GM23338 (cell line): ENCODE measurements at regions not wholly inside any gene's neighbourhood (a gene's known extent, or its start where the extent isn't known, plus 50 kb on each side); places are given as distances from the start of the nearest gene placed in this dataset.

Experiments used
- ATAC-seq: fragments of 200-7000 bp; cut with Tn5 transposase; 3 replicates; pipeline ENCODE4 v1.9.1; 2020
- DNase-seq: peaks from one replicate; pipeline ENCODE4 v3.0.0-alpha.2; 2015; ENCODE audit warnings: low spot score
- H2AFZ ChIP-seq: fragments of 200-600 bp; sonication (generic); 2 replicates; pipeline ENCODE4 v1.8.0; 2016; ENCODE audit warnings: antibody characterized with exemption, mild to moderate bottlenecking, moderate library complexity
- H3F3A ChIP-seq: fragments of 200-600 bp; sonication (generic); replicated peaks from 2 replicates; pipeline ENCODE4 v1.8.0; 2017; ENCODE audit warnings: antibody characterized with exemption, mixed run types, low read depth
- H3K27ac ChIP-seq: fragments of 200-600 bp; sonication (generic); 2 replicates; pipeline ENCODE4 v1.6.1; 2016; ENCODE audit warnings: low read depth
- H3K27me3 ChIP-seq: fragments of 200-600 bp; sonication (generic); 2 replicates; pipeline ENCODE4 v1.8.0; 2016; ENCODE audit warnings: mild to moderate bottlenecking, mixed run types, moderate library complexity; ENCODE audit not compliant: insufficient read depth
- H3K36me3 ChIP-seq: fragments of 200-600 bp; sonication (generic); 2 replicates; pipeline ENCODE4 v1.8.0; 2016; ENCODE audit warnings: mild to moderate bottlenecking; ENCODE audit not compliant: insufficient read depth
- H3K4me1 ChIP-seq: fragments of 200-600 bp; sonication (generic); 2 replicates; pipeline ENCODE4 v1.8.0; 2016; ENCODE audit warnings: mild to moderate bottlenecking, moderate library complexity; ENCODE audit not compliant: insufficient read depth
- H3K4me2 ChIP-seq: fragments of 200-600 bp; sonication (generic); 2 replicates; pipeline ENCODE4 v1.7.1; 2017; ENCODE audit warnings: mixed run types
- H3K4me3 ChIP-seq: fragments of 200-600 bp; sonication (generic); 2 replicates; pipeline ENCODE4 v1.6.1; 2016; ENCODE audit warnings: mixed run types
- H3K79me2 ChIP-seq: fragments of 200-600 bp; sonication (generic); replicated peaks from 2 replicates; pipeline ENCODE4 v1.8.0; 2017; ENCODE audit warnings: mild to moderate bottlenecking; ENCODE audit not compliant: insufficient read depth
- H3K9me2 ChIP-seq: fragments of 200-600 bp; sonication (generic); 2 replicates; pipeline ENCODE4 v1.8.0; 2017; ENCODE audit not compliant: insufficient read depth
- H4K20me1 ChIP-seq: fragments of 200-600 bp; sonication (generic); replicated peaks from 2 replicates; pipeline ENCODE4 v1.8.0; 2017; ENCODE audit warnings: mild to moderate bottlenecking; ENCODE audit not compliant: insufficient read depth
- H3K27ac Mint-ChIP-seq: 2 replicates; pipeline ENCODE4 v1.8.0; 2020; ENCODE audit warnings: inconsistent platforms, mild to moderate bottlenecking, moderate library complexity, mixed read lengths
- H3K27me3 Mint-ChIP-seq: 3 replicates; pipeline ENCODE4 v1.8.0; 2022; ENCODE audit warnings: low read depth, mild to moderate bottlenecking, moderate library complexity, mixed read lengths, inconsistent platforms; ENCODE audit not compliant: insufficient read depth, poor library complexity
- H3K36me3 Mint-ChIP-seq: 3 replicates; pipeline ENCODE4 v1.8.0; 2021; ENCODE audit warnings: low read depth, mild to moderate bottlenecking, inconsistent platforms, moderate library complexity, mixed read lengths
- H3K4me1 Mint-ChIP-seq: 3 replicates; pipeline ENCODE4 v1.8.0; 2020; ENCODE audit warnings: mild to moderate bottlenecking, inconsistent platforms, mixed read lengths
- H3K4me3 Mint-ChIP-seq: 3 replicates; pipeline ENCODE4 v1.8.0; 2021; ENCODE audit warnings: moderate library complexity, mild to moderate bottlenecking, inconsistent platforms, mixed read lengths
- H3K9me3 Mint-ChIP-seq: 3 replicates; pipeline ENCODE4 v1.8.0; 2020; ENCODE audit warnings: moderate library complexity, mild to moderate bottlenecking, inconsistent platforms, mixed read lengths
- CREB1 ChIP-seq: fragments of 250-450 bp; sonication (Bioruptor Pico); IDR thresholded peaks from 2 replicates; pipeline ENCODE4 v1.5.0; 2020; ENCODE audit warnings: low read depth, mild to moderate bottlenecking, moderate library complexity
- EZH2 ChIP-seq: fragments of 200-600 bp; sonication (generic); IDR thresholded peaks from one replicate; pipeline ENCODE4 v1.8.0; 2017; ENCODE audit warnings: antibody characterized with exemption, mild to moderate bottlenecking, low read depth; ENCODE audit not compliant: unreplicated experiment
- EZH2phosphoT487 ChIP-seq: fragments of 200-600 bp; sonication (generic); IDR thresholded peaks from one replicate; pipeline ENCODE4 v1.8.1; 2018; ENCODE audit warnings: antibody characterized with exemption; ENCODE audit not compliant: unreplicated experiment
- JUNB ChIP-seq: IDR thresholded peaks from one replicate; pipeline ENCODE4 v1.6.1; 2016; ENCODE audit warnings: antibody characterized with exemption; ENCODE audit not compliant: unreplicated experiment
- NANOG ChIP-seq: IDR thresholded peaks from 2 replicates; pipeline ENCODE4 v1.6.1; 2016; ENCODE audit warnings: antibody characterized with exemption, borderline replicate concordance
- POLR2AphosphoS5 ChIP-seq: IDR thresholded peaks from 2 replicates; pipeline ENCODE4 v1.6.1; 2016; ENCODE audit warnings: antibody characterized with exemption, low read depth
- STAT1 ChIP-seq: IDR thresholded peaks from one replicate; pipeline ENCODE4 v1.6.1; 2016; ENCODE audit warnings: antibody characterized with exemption; ENCODE audit not compliant: unreplicated experiment
- ZNF114 ChIP-seq: fragments of 250-450 bp; sonication (Bioruptor Pico); IDR thresholded peaks from 2 replicates; pipeline ENCODE4 v1.5.0; 2020; ENCODE audit warnings: mild to moderate bottlenecking, moderate library complexity
- ZNF331 ChIP-seq: fragments of 250-450 bp; sonication (Bioruptor Pico); IDR thresholded peaks from 2 replicates; pipeline ENCODE4 v1.5.0; 2020; ENCODE audit warnings: low read depth, mild to moderate bottlenecking, moderate library complexity
- TF ChIP-seq, protein P1 (sequence below), 2 experiments: fragments of 200-600 bp in 1 of 2; sonication (generic) in 1 of 2; conservative IDR thresholded peaks; 2 replicates each; pipeline versions ENCODE4 v1.5.1 to v1.6.1; 2016 to 2017; ENCODE audit warnings: antibody characterized with exemption in 2 of 2, low read depth in 2 of 2, mild to moderate bottlenecking in 2 of 2, moderate library complexity in 1 of 2
- TF ChIP-seq, protein P2 (sequence below): IDR thresholded peaks from one replicate; pipeline ENCODE4 v1.6.1; 2018; ENCODE audit warnings: antibody characterized with exemption; ENCODE audit not compliant: unreplicated experiment
- TF ChIP-seq, protein P3 (sequence below): fragments of 250-450 bp; sonication (Bioruptor Pico); IDR thresholded peaks from 2 replicates; pipeline ENCODE4 v1.5.0; 2020; ENCODE audit warnings: mild to moderate bottlenecking, moderate library complexity

DNA sequence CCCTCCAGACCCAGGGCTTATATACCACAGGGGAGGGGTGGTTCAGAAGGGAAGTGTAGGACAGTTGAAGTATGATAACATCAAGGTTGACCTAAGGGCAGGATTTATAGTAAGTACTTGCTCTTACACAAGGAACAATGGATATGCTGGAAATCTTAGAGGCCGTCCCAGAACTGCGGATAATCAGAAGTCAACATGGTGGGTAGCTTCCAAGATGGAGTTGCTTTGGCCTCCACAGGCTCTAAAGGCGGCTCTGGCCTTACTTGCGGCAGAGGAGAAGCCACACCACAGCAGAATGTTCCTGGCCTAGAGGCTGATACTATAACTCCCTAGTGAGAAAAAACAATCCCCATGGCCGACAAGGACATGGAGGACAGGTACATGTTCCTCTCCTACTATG, 344.7 kb downstream of the CDC5L start:
- Mint-ChIP-seq H3K27me3 (peaks cover 7% of the 10 kb centered on the region), H3K4me1 (peaks cover 4% of the 10 kb centered on the region; the same call in 1 of the 3 replicates), H3K9me3 (no peaks in the 10 kb centered on the region), H3K4me3 (no peak overlapping the region), H3K36me3 (no peaks in the 10 kb centered on the region), H3K27ac (no peak overlapping the region)
- no peak overlapping the region for H3K27ac ChIP-seq
- no peaks in the 10 kb centered on the region for H3K36me3 ChIP-seq
- no peaks in the 10 kb centered on the region for H3K79me2 ChIP-seq
- TF ChIP-seq ZNF331 (CRISPR knock-in tag), result no peak
- no peak for TF ChIP-seq NANOG
- no peak for TF ChIP-seq POLR2AphosphoS5
- TF ChIP-seq, protein P1, sequence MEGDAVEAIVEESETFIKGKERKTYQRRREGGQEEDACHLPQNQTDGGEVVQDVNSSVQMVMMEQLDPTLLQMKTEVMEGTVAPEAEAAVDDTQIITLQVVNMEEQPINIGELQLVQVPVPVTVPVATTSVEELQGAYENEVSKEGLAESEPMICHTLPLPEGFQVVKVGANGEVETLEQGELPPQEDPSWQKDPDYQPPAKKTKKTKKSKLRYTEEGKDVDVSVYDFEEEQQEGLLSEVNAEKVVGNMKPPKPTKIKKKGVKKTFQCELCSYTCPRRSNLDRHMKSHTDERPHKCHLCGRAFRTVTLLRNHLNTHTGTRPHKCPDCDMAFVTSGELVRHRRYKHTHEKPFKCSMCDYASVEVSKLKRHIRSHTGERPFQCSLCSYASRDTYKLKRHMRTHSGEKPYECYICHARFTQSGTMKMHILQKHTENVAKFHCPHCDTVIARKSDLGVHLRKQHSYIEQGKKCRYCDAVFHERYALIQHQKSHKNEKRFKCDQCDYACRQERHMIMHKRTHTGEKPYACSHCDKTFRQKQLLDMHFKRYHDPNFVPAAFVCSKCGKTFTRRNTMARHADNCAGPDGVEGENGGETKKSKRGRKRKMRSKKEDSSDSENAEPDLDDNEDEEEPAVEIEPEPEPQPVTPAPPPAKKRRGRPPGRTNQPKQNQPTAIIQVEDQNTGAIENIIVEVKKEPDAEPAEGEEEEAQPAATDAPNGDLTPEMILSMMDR (conservative IDR thresholded peaks at IDR 0.05; ENCODE audit: low read depth in 2 of 2), result no peak
- TF ChIP-seq EZH2, result no peak
- no peak for TF ChIP-seq STAT1
- TF ChIP-seq, protein P2, sequence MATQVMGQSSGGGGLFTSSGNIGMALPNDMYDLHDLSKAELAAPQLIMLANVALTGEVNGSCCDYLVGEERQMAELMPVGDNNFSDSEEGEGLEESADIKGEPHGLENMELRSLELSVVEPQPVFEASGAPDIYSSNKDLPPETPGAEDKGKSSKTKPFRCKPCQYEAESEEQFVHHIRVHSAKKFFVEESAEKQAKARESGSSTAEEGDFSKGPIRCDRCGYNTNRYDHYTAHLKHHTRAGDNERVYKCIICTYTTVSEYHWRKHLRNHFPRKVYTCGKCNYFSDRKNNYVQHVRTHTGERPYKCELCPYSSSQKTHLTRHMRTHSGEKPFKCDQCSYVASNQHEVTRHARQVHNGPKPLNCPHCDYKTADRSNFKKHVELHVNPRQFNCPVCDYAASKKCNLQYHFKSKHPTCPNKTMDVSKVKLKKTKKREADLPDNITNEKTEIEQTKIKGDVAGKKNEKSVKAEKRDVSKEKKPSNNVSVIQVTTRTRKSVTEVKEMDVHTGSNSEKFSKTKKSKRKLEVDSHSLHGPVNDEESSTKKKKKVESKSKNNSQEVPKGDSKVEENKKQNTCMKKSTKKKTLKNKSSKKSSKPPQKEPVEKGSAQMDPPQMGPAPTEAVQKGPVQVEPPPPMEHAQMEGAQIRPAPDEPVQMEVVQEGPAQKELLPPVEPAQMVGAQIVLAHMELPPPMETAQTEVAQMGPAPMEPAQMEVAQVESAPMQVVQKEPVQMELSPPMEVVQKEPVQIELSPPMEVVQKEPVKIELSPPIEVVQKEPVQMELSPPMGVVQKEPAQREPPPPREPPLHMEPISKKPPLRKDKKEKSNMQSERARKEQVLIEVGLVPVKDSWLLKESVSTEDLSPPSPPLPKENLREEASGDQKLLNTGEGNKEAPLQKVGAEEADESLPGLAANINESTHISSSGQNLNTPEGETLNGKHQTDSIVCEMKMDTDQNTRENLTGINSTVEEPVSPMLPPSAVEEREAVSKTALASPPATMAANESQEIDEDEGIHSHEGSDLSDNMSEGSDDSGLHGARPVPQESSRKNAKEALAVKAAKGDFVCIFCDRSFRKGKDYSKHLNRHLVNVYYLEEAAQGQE, result no peak
- no peak overlapping the region for H3K4me2 ChIP-seq
- no peaks in the 10 kb centered on the region for H3K4me1 ChIP-seq
- H4K20me1 ChIP-seq, result no peaks in the 10 kb centered on the region
- DNase-seq, result no peak
- ATAC-seq, result no peak
- 0 out of 2 replicates have a peak, but pooled peaks cover 10% of the 10 kb centered on the region for H3K9me2 ChIP-seq
- H3K4me3 ChIP-seq, result no peak overlapping the region
- no peak overlapping the region for H2AFZ ChIP-seq
- H3K27me3 ChIP-seq, result no peaks in the 10 kb centered on the region
- no peaks in the 10 kb centered on the region for H3F3A ChIP-seq

DNA sequence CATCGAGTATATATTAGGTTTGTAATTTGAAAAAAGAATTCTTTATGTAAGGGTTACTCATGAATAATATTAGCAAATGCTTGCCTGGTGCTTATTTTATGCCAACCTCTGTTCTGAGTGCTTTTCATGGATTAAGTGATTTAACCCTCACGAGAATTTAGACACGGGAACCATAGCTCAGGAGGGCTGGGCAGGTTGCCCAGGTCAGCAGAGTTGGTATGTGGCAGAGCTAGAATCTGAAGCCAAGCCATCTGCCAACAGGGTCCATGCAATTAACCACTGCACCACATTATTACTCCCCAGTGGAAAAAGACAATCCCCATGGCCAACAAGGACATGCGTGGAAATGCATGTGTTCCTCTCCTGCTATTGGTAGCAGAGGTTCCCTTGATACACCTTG, 345.6 kb downstream of the CDC5L start:
- peaks cover 4% of the 10 kb centered on the region for H3K27me3 Mint-ChIP-seq
- Histone ChIP-seq H2AFZ (no peak overlapping the region), H3K79me2 (no peaks in the 10 kb centered on the region), H3K9me2 (0 out of 2 replicates have a peak, but pooled peaks cover 10% of the 10 kb centered on the region), H3K4me1 (no peaks in the 10 kb centered on the region), H4K20me1 (no peaks in the 10 kb centered on the region), H3K27ac (no peak overlapping the region), H3K4me2 (no peak overlapping the region), H3K4me3 (no peak overlapping the region), H3K27me3 (no peaks in the 10 kb centered on the region), H3K36me3 (no peaks in the 10 kb centered on the region), H3F3A (no peaks in the 10 kb centered on the region)
- H3K4me1 Mint-ChIP-seq, result peaks cover 7% of the 10 kb centered on the region; the same call in 2 of the 3 replicates
- no peaks in the 10 kb centered on the region for H3K36me3 Mint-ChIP-seq
- H3K4me3 Mint-ChIP-seq, result no peak overlapping the region
- no peak overlapping the region for H3K27ac Mint-ChIP-seq
- DNase-seq (no peak), ATAC-seq (no peak)
- H3K9me3 Mint-ChIP-seq, result no peaks in the 10 kb centered on the region
- TF ChIP-seq EZH2phosphoT487, result no peak
- no peak for TF ChIP-seq NANOG
- TF ChIP-seq JUNB, result no peak
- no peak for TF ChIP-seq ZNF114 (CRISPR knock-in tag)
- TF ChIP-seq STAT1, result no peak
- TF ChIP-seq POLR2AphosphoS5, result no peak
- TF ChIP-seq CREB1 (CRISPR knock-in tag), result no peak
- TF ChIP-seq, protein P3, sequence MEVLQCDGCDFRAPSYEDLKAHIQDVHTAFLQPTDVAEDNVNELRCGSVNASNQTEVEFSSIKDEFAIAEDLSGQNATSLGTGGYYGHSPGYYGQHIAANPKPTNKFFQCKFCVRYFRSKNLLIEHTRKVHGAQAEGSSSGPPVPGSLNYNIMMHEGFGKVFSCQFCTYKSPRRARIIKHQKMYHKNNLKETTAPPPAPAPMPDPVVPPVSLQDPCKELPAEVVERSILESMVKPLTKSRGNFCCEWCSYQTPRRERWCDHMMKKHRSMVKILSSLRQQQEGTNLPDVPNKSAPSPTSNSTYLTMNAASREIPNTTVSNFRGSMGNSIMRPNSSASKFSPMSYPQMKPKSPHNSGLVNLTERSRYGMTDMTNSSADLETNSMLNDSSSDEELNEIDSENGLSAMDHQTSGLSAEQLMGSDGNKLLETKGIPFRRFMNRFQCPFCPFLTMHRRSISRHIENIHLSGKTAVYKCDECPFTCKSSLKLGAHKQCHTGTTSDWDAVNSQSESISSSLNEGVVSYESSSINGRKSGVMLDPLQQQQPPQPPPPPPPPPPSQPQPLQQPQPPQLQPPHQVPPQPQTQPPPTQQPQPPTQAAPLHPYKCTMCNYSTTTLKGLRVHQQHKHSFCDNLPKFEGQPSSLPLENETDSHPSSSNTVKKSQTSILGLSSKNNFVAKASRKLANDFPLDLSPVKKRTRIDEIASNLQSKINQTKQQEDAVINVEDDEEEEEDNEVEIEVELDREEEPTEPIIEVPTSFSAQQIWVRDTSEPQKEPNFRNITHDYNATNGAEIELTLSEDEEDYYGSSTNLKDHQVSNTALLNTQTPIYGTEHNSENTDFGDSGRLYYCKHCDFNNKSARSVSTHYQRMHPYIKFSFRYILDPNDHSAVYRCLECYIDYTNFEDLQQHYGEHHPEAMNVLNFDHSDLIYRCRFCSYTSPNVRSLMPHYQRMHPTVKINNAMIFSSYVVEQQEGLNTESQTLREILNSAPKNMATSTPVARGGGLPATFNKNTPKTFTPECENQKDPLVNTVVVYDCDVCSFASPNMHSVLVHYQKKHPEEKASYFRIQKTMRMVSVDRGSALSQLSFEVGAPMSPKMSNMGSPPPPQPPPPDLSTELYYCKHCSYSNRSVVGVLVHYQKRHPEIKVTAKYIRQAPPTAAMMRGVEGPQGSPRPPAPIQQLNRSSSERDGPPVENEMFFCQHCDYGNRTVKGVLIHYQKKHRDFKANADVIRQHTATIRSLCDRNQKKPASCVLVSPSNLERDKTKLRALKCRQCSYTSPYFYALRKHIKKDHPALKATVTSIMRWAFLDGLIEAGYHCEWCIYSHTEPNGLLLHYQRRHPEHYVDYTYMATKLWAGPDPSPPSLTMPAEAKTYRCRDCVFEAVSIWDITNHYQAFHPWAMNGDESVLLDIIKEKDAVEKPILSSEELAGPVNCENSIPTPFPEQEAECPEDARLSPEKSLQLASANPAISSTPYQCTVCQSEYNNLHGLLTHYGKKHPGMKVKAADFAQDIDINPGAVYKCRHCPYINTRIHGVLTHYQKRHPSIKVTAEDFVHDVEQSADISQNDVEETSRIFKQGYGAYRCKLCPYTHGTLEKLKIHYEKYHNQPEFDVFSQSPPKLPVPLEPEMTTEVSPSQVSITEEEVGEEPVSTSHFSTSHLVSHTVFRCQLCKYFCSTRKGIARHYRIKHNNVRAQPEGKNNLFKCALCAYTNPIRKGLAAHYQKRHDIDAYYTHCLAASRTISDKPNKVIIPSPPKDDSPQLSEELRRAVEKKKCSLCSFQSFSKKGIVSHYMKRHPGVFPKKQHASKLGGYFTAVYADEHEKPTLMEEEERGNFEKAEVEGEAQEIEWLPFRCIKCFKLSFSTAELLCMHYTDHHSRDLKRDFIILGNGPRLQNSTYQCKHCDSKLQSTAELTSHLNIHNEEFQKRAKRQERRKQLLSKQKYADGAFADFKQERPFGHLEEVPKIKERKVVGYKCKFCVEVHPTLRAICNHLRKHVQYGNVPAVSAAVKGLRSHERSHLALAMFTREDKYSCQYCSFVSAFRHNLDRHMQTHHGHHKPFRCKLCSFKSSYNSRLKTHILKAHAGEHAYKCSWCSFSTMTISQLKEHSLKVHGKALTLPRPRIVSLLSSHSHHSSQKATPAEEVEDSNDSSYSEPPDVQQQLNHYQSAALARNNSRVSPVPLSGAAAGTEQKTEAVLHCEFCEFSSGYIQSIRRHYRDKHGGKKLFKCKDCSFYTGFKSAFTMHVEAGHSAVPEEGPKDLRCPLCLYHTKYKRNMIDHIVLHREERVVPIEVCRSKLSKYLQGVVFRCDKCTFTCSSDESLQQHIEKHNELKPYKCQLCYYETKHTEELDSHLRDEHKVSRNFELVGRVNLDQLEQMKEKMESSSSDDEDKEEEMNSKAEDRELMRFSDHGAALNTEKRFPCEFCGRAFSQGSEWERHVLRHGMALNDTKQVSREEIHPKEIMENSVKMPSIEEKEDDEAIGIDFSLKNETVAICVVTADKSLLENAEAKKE, result no peak
- no peak for TF ChIP-seq ZNF331 (CRISPR knock-in tag)
